Keratinocyte (primary cell): ENCODE measurements at regions not wholly inside any gene's neighbourhood (a gene's known extent, or its start where the extent isn't known, plus 50 kb on each side); places are given as distances from the start of the nearest gene placed in this dataset.

Experiments used
- CTCF ChIP-seq, 3 experiments: IDR thresholded peaks in 1 of 3; conservative IDR thresholded peaks in 1 of 3; optimal IDR thresholded peaks in 1 of 3; 2 replicates in 2 of 3; 3 replicates in 1 of 3; pipeline versions ENCODE3 to v1.5.1; 2011; ENCODE audit warnings: low read length in 3 of 3, mild to moderate bottlenecking in 3 of 3, moderate library complexity in 2 of 3, control low read depth in 1 of 3, inconsistent platforms in 1 of 3; ENCODE audit not compliant: insufficient read depth in 2 of 3; ENCODE audit errors: extremely low read depth in 1 of 3
- EZH2 ChIP-seq: IDR thresholded peaks from one replicate; pipeline ENCODE4 v1.6.1; 2012; ENCODE audit warnings: inconsistent platforms, mild to moderate bottlenecking, low read length, moderate library complexity

- TF ChIP-seq EZH2: no peak
- no peak for TF ChIP-seq CTCF (optimal IDR thresholded peaks at IDR 0.05 in 1 of 3, IDR thresholded peaks at IDR 0.05 in 1 of 3, conservative IDR thresholded peaks at IDR 0.05 in 1 of 3; ENCODE audit: extremely low read depth in 1 of 3, insufficient read depth in 2 of 3, low read length in 3 of 3)
Measured at GRCh38 chr2:8537562-8538155, 144.2 kb upstream of the ID2 start.
